GM18909 (cell line): ENCODE measurements at regions not wholly inside any gene's neighbourhood (a gene's known extent, or its start where the extent isn't known, plus 50 kb on each side); places are given as distances from the start of the nearest gene placed in this dataset.

Experiments
- ATAC-seq: cut with Tn5 transposase; IDR thresholded peaks from one replicate; pipeline ENCODE4 v1.9.1; 2021; ENCODE audit warnings: mild to moderate bottlenecking; ENCODE audit not compliant: unreplicated experiment, poor library complexity

DNA sequence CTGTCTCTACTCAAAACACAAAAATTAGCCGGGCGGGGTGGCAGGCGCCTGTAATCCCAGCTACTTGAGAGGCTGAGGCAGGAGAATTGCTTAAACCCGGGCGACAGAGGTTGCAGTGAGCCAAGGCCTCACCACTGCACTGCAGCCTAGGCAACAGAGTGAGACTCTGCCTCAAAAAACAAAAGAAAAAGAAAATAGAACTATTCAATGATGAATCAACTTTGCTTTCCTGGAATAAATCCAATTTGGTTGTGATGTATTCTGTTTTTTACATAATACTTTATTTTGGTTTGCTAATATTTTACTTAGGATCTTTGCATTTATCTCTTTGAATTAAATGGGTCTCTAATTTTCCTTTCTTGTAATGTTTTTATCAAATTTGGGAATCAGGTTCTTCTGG lies 86.3 kb upstream of the MBOAT2 start:
- ATAC-seq: no peak

DNA sequence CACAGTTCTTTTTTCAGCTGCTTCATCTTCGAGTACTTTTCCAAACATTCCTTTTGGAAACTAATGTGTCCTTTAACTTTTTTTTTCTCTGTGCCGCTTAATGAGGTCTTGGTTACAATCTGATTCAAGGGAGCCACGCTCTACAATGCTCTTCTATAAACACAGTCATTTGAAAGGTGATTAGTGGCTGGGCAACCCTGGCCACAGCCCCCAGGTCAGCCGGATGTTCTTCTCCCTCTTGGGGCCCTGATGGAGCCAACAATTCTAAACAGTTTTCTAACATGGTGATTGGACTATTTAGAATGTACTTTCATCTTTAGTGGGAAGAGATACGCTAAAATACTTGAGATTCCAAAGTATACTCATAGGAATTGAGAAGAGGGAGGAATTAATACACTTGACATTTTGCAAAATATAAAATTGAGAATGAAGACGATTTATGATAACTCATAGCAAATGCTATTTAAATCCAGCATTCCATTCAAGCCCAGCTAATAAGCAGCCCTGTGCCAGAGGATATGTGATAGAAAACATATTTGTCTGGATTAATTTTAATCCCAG lies 83.7 kb upstream of the MBOAT2 start:
- no peak for ATAC-seq

DNA sequence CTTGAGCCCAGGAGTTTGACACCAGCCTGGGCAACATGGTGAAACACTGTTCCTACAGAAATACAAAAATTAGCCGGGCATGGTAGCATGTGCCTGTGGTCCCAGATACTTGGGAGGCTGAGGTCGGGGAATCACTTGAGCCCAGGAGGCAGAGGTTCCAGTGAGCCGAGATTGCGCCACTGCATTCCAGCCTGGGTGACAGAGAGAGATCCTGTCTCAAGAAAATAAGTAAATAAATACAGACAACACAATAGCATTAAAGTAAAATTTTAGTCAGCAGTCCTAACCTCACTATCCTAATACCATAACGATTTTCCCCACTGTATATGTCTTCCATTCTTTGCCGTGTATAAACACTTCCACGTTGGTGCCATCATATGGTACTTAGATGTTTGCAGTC lies 83.0 kb upstream of the MBOAT2 start:
- no peak for ATAC-seq

DNA sequence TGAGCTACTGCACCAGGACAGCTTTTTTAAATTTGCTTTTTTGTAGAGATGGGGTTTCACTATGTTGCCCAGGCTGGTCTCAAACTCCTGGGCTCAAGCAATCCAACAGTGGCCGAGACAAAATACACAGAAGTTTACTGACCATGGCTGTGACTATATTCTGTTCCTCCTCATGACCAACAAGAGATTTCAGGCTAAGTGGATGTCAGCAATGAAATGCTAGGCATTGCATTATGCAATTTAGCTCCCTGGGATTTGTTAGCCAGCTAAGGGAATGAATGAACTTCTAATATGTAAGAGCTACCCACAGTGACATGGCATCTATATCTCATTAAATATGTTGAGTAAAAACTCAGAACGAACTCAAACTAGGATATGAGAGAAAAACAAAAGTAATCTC lies 81.9 kb upstream of the MBOAT2 start:
- no peak for ATAC-seq

DNA sequence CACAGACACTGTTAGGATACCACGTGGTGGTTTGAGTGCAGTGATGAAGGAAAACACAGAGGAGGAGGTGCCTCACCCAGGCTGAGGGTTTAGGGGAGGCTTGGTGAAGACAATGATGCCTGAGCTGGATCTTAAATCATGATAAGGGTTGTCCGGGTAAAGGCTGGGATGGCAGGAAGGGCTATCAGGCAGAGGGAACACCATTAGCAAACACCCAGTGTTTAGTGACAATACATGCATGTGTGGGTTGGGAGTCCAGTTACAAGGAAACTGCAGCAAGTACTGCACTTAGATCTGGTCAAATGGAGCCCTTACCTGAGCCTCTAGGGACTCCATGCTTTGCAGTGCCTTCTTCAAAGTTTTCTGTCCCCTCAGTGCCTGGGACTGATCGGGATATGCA lies 79.8 kb upstream of the MBOAT2 start:
- no peak for ATAC-seq

DNA sequence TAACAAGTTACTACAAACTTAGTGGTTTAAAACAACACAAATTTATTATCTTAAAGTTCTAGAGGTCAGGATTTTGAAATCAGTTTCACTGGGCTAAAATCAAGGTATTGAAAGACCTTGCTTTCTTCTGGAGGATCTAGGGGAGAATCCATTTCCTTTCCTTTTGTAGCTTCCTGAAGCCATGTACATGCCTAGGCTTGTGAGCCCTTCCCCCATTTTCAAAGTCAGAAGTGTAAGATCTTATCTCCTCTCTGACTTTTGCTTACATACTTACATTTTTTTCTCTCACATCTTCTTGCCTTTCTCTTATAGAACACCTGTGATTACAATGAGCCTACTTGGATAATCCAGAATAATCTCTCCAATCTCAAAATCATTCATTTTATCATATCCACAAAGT lies 78.7 kb upstream of the MBOAT2 start:
- no peak for ATAC-seq

DNA sequence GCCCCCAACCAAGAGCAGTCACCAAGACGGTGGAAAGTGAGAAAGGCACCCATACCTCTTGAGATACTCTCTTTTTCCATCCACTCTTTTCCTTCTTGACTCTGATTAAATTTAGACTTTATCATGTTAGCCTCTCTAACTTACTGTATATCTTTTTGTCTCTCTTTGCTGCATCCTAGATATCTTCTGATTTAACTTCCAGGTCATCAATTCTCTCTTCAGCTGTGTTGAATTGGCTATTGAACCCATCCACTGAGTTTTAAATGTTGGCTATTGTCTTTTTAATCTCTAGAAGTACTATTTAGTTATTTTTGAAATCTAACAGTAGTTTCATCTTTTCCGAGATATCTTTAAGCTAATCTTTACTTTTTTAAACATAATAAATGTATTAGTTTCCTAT lies 78.3 kb upstream of the MBOAT2 start:
- no peak for ATAC-seq

DNA sequence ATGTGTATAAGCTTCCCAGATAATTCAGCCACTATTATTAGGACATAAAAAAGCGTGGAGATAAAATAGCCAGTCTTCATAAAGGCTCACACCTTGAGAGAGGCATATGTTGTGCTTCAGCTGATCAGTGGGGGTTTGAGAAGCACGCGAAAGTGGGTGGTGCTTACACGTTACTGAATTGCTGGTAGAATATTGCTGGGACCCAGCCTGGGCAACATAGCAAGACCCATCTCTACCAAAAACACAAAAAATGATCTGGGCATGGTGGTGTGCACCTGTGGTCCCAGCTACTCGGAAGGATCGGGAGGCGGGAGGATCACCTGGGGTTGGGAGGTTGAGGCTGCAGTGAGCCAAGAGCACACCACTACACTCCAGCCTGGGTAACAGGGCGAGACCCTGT lies 74.9 kb upstream of the MBOAT2 start:
- ATAC-seq: no peak

DNA sequence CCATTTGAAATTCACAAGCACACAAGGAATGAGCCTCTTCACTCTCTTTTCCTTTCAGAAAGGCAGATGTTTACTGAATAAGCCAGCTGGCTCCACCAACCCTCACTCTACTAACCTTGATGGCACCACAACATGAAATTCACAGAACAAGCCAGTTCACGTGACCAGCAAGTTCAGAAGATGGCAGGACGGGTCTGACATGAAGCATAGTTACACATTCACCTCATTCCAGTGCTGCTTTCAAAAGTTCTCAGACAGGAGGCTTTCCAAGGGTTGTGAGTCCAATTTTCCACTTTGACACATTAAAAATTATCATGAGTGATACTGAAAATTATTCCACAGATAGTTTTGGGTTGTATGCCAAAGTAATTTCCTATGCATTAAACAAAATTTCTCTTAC lies 74.2 kb upstream of the MBOAT2 start:
- no peak for ATAC-seq

DNA sequence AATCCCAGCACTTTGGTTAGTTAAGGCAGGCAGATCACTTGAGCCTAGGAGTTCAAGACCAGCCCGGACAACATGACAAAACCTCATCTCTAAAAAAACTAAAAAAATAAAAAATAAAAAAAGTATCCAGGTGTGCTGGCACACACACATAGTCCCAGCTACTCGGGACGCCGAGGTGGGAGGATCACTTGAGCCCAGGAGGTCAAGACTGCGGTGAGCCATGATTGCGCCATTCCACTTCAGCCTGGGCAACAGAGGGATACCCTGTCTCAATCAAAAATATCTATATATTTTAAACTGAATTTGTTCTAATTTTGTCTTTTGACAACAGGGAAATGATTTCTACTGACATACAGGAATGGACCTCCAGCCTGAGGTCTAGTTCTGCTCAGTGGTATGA lies 73.3 kb upstream of the MBOAT2 start:
- no peak for ATAC-seq

DNA sequence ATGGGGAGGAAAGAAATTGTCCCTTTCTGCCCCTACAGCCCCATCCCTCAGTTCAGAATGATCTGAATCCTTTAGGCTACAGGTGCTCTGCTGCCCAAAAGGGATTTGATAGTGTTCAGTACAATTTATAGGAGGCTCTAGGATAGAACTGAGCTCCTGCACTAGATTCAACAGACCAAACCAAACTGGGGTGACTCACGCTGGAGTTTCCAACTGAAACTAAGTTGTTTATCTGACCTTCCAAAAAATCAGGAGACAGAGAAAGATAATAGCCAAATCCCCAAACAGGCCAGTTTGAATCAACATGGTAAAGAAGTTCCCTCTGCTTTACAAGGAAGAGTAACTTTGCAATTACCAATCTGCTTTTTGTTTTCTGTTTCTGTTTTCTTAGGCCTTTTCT lies 72.7 kb upstream of the MBOAT2 start:
- ATAC-seq: no peak

DNA sequence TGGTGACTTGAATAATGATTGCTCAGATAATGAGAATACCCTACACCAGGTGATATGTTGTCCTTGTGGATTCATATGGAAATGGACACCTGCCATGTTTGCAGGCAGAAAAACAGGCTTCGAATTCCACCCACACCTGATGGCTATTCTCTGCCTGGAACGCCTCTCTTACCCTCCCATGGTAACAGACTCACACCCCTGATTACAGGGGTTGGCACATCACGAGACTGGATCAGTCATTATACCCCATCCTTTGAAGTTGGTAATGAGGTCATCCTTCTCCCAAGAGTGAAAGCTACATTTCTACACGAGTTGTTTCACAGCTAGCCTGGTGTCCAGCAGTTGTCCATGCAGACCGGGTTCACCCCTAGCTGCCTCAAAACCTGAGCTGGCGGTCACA lies 71.4 kb upstream of the MBOAT2 start:
- ATAC-seq: no peak

DNA sequence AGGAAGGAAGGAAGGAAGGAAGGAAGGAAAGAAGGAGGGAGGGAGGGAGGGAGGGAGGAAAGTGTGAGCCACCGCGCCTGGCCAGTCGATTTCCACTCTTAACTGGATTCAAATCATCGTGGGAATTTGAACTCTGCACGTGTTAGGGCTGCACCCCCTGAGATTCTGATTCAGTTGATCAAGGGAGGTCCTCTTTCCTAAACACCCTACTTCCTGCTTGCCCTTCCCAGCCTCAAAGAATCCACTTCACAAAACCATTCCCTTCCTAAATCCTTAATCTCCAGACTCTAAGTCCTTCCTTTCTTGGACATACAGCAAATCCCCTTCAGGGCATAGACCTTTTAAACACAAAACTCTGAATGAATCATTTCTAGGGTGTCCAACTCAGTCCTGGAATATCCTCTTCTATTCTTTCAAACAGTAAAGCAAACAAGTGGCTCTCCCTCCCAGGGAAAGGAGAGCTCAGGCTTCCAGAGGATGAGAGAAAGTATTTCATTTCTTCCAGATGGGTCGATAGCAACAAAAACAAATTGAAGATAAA lies 68.2 kb upstream of the MBOAT2 start:
- ATAC-seq: no peak

DNA sequence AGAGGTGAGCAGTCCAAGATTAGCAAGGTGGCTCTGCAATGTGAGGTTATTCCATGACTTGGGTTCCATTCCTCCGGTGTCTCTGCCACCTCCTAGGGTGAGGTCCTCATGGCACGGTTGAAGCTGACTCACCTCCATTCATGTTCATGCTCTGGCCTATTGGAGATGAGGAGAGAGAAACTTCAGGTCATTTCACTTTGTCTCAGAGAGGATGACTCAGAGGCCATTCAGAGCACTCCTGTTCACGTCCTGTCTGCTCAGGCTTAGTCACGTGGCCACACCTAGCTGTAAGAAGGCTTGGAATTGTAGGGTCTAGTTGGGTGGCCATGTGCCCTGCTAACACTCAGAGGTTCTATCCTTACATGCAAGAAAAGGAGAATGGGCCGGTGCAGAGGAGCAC lies 67.5 kb upstream of the MBOAT2 start:
- no peak for ATAC-seq

DNA sequence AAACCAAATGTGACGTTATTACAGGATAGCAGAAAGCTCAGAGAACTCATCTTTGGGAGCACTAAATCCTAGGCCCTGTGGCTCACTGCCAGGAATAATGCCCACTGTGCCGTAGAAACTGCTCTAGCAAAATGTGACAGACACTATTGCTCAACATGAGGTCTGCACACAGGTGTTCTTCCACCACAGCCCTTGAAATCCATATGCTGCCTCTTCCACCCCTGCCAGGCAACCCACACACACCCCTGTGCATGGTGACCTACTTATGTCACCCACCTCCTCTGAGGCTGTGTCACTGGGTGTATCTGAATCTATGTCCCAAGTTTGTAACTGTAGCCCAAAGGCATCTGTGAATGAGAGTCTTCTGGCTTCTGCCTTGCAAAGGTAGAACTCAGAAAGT lies 66.1 kb upstream of the MBOAT2 start:
- ATAC-seq: no peak

DNA sequence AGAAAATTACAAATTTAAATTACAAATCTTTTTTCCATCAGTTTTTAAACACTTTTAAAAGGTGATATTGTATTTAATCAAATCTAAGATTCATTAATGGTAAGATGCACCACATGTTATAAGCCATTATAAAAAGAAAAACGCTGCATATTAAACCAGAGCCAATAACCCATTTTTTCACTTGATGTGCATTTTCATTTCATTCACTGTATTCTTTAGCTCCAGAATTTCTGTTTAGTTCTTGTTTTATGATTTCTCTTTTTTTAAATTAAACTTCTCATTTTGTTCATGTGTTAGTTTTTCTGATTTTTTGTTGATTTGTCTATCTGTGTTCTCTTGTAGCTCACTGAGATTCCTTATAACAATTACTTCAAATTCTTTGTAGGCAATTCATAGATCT lies 62.4 kb upstream of the MBOAT2 start:
- no peak for ATAC-seq

DNA sequence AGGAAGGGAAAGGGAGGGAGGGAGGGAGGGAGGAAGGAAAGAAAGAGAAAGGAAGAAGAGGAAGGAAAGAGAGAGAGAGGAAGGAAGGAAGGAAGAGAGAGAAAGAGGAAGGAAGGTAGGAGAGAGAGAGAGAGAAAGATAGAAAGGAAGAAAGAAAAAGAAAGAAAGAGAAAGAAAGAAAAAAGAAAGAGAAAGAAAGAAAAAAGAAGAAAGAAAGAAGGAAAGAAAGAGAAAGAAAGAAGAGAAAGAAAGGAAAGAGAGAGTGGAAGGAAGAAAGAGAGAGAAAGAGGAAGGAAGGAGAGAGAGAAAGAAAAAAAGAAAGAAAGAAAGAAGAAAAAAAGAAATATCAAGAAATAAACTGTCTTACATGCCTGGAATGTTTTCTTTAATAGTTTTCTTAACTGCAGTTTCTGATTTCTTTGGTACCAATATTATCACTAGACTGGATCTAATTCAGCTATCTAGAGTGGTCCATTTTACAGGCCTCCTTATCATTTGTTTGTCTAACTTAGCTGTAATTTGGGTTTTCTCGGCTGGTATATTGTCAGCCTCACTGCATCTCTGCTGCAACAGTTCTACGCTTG lies 59.6 kb upstream of the MBOAT2 start:
- ATAC-seq: no peak

DNA sequence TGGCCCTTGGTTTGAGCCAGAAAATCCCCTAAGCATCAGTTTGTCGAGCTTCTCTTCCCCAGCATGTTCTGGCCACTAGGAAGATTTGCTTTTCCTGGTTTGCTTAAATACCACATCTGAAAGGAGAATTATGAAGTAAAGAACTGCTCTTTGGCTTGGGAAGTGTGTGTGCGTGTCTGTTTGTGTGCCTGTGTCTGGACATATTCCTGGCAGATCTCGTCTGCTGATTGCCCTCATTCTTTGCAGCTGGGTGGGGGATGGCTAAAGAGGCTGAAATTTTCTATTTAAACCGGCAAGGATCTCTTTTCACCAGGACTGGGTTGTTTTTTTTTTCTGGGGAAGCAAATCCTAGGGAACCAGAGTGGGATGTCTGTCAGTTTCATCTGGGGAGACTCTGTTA lies 57.3 kb upstream of the MBOAT2 start:
- ATAC-seq: no peak

DNA sequence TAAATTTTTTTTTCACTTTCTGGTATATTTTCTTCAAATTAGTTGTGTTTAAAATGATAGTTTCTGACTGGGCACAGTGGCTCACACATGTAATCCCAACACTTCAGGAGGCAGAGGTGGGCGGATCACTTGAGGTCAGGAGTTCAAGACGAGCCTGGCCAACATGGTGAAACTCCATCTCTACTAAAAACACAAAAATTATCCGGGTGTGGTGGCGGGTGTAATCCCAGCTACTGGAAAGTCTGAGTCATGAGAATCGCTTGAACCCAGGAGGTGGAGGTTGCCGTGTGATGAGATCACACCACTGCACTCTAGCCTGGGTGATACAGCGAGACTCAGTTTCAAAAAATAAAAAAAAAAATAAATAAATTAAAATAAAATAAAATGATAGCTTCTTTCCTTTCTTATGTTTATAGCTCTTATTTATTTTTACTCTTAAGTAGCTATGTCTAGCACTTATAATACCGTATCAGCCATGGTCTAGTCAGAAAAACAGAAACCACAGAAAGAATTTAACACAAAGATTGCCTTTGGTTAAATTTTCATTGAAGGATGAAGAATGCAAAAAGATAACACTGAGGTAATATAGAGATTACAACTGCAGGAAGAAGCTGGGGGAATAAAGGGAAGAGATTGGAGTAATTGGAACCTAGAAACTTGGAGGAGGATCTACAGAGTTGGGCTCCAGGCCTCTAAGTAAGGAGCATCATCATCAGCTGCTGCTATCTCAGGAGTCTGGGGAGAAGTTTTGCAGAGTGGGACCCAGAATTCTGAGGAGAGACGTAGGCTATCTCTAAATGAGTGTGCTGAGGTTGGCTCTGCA lies 54.7 kb upstream of the MBOAT2 start:
- no peak for ATAC-seq

DNA sequence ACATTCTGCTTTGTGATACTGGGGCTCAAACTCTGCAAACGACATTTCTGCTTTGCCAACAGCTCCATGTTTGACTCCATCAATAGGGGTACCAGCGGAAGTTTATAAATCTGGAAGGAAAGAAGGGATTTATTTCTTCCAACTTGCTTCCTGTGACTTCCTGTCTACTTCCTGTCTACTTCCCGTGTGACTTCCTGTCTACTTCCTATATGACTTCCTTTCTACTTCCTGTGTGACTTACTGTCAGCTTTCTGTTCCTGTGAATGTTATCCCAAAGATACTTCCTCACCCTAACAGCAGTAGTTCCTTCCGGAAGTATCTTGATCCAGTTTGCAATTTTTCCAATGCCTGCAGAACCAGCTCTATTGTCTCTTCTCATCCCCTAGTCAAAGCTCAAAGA lies 52.0 kb upstream of the MBOAT2 start:
- ATAC-seq: no peak

DNA sequence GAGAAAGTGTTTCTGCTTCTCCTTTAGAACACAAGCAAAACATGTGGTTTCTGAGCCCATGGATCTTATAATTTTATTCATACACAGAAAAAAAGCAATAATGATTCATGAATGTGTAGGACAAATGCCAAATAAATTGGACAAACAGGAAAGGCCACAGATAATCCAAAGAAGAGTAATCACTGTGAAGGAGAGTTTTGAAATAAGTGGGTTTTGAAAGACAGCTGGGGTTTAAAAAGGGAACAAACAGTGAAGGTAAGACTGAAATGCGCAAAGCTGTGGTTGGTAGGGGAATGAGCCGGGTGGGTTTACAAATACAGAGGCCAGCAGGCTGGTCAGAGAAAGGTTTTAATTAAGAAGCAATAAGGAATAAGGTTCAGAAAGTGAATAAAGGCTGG lies 50.0 kb upstream of the MBOAT2 start:
- ATAC-seq: no peak
